ENCODE measurements at regions not wholly inside any gene's neighbourhood (a gene's known extent, or its start where the extent isn't known, plus 50 kb on each side); places are given as distances from the start of the nearest gene placed in this dataset.

DNA sequence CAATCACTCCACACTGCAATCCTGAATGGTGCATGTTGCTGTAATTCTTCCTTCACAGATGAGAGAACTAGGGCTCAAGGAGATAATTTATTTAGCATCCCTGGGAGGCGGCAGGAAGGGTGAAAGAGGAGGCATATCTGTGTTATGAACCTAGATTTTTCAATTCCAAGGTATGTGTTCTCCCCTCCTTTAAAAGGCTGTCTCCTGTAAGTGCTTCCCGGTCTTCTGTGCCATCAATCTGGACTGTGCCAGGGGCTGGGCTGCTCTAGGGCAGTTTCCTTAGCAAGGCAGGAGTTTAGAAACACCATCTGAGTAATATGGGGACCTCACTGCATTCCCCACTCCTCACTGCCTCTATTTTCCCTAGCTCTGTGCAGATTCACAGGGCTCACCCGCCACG lies 185.0 kb downstream of the RFC3 start:
- DNase-seq (ENCODE audit: low spot score), result no peak

DNA sequence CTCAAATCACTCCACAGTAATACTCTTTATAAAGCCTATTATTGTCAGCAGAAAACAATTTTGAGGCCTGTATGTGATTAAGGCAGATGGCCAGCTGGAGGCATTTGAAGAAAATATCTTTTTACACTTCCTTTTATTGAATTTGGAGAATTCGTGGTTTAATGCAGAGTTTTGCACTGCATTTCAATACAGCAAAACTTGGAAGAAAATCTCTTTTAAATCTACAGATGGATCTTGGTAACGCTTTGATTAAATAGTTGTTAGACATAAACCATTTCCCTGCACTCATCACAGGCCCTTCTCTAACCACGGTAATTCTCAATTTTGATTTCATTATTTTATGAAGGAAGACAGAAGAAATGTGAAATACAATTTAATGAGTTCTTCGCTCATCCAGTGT lies 185.7 kb downstream of the RFC3 start:
- no peak for DNase-seq (ENCODE audit: low spot score)

DNA sequence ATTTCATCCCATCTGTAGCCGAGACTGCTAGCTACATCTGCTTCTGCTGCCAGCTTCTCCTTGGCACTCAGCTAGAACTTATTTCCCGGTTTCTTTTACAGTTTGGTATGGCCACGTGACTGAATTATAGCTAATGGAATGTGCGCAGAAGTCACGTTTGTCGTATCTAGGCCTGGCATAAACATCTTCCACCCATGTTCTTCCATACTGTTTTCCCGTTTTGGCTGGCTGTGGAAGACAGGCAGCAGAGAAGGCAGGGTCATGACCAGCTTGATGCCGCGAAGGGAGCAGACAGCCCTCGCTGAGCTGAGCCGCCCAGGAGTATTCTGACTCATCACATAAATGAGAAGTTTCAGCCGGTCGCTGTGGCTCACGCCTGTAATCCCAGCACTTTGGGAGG lies 186.7 kb downstream of the RFC3 start:
- no peak for DNase-seq (ENCODE audit: low spot score)

DNA sequence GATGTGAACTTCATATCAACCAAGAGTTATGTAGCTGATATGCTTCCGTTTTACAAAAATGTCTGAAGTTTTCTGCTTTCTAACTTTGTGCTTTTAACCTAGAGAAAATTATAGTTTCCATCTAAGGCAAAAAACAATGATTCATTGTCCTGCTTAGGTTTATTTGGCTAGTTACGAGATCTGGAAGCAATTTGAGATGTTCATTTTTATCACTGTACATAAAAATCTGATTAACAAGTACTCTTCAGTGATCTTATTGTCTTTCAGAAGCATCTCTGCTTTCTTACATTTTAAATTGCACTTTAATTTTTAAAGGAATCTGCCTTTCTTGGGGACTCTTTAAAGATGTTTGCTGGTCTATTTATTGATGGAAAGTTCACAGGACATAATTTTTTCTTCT lies 188.1 kb downstream of the RFC3 start:
- no peak for DNase-seq (ENCODE audit: low spot score)

DNA sequence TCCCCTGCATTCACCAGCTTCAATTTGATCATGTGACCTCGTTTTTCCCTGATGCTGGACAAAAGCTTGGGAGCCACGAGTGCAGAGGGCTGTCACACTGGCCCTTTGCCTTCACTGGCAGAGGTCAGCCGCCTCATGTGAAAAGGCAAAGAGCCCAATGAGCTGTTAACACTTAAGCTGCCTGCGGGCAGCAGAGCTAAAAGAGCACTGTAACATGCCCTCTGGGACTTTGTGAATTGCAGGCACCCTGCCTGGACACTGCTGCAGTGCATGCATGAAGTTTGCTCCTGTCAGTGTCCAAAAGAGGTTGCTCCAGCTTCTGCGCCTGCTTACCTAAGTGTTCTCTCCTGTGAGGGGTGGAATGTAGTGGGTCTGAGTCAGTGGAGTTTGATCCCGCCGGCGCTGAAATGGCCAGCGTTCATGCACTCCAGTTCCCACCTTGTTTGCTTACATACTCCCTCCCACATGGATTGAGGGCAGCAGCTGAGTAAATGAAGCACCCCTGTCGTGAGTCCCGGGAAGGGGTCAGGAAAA lies 193.7 kb downstream of the RFC3 start:
- no peak for DNase-seq (ENCODE audit: low spot score)

DNA sequence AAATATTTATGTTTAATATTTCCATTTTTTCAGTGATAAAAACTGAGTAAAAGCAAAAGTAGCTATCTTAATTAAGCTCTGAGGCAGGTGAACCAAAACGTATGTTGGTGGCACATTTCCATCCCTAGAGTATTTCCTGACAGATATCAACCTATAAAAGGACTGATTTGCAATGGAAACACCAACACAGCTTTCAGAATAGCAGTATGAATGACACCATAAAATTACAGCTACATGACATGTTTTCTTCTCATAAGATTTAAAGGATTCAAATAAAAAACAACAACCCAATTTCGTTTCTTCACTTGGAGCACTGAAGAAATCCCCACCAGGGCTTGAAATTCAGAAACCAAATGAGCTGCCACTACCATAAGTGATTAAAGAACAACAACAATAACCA lies 194.4 kb downstream of the RFC3 start:
- no peak for DNase-seq (ENCODE audit: low spot score)

DNA sequence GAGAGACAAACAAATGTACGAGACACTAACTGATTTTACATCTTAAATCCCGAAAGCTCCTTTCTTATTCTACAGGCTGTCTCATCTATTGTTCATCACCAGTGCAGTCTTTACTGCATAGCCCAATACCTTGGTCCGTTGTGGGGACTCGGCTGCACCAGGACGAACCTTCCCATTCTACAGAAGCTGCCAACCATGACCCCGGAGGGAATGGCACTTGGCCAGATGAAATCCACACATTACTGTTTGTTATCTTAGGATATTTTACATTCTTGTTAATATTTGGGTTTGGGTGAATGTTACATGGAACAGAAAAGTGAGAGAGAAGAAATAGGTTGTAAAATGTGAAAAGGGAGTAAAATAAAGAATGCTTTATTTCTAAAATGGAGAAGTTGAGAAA lies 195.1 kb downstream of the RFC3 start:
- no peak for DNase-seq (ENCODE audit: low spot score)

DNA sequence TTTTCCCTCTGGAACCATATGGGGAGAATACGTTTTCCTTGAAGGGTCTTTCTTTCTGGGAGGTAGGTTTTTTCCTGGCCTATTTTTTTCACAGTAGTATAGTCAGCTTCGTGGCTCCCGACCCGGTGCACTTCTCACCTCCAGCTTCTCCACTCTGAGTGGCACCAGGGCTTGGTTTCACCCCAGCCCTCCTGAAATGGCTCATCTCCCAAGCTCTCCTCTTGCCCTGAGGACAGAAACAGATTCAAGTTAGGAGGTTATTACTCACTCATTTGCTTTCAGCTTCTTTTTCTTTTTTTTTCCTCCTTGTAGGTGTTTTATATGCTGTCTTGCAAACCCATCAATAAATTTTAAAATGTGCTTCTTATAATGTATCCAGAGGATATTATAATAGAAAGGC lies 199.3 kb downstream of the RFC3 start:
- no peak for DNase-seq (ENCODE audit: low spot score)

DNA sequence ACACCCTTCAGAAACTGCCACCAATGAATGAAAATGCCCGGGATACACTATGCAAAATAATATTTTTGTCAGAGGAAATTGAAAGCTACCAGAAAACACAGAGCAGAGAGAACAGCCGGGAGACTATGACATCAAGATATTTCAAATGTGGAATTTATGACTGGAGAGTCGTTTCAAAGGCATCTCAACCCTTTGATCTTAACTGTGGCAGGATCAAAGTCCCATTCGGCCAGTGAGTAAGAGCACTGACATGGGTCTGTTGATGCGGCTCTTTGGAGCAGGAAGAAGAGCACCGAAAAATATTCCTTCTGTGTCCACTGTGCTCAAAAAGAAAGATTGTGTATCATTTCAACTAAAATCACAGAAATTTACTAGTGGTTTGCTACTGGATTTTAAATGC lies 201.9 kb downstream of the RFC3 start:
- no peak for DNase-seq (ENCODE audit: low spot score)

DNA sequence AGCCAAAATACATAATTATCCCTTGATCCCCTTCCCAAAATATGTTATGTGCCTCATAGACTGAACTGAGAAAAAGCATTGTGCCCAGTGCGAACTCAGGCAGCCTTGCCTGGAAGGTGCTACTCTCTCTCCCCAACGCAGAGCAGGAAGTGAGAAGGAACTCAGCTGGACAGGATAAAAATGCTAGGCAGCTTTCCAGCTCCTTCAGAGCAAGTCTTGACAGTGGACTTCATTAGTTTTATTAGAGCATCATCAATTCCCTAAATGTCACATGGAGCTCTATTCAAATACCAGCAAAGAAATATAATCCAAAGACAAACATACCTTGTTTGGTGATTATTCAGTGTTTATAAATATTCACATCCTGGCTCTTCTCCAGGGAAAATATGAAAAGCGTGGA lies 202.4 kb downstream of the RFC3 start:
- no peak for DNase-seq (ENCODE audit: low spot score)

DNA sequence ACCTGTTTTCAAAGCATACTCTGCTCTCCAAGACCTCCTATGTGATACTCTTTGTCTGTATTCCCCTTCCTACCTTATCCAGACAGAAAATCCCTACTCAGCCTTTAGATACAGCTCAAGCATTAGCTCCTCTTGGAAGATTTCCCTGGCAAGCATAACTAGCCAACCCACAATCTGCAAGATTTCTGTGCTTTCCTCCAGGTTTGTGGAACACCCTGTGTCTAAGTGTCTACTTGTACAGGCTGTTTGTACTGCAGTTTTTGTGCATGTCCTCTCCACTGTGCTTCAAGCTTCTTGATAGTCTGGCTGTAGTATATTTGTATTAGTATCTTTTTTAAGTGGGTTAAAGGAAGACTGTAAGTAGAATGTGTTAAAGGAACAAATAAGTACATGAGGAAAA lies 203.7 kb downstream of the RFC3 start:
- DNase-seq (ENCODE audit: low spot score), result no peak

DNA sequence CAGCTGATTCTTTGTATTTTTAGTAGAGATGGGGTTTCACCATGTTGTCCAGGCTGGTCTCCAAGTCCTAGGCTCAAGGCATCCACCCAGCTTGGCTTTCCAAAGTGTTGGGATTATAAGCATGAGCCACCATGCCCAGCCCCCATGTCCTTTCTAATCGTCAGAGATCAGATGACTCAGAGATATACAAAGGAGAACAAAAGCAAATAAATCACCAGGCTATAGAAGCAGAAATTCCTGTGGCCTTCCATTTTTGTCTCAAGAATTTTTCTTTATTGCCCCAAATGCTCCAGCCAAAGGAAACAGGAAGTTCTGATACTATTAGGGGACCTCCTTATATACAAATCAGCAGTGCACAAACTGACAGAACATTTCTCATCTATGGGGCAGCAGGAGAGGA lies 207.8 kb downstream of the RFC3 start:
- DNase-seq (ENCODE audit: low spot score), result no peak

DNA sequence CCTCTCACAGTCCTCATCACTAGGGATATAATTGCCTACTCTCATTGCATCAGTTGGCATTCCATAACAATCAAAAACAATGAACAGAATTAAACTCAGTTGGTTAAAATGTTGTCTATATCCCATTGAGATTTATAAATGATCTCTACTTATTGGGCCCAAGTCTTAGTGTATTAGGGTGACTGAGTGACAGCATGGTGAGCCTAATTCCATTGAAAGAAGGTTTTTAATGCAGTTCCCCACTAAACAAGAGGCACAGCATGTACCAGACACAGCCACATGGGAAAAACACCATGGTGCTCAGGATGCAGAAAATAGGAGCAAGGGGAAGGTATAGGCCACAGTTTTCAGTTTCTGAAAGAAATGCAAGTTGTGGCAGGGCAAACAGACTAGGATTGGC lies 208.4 kb downstream of the RFC3 start:
- no peak for DNase-seq (ENCODE audit: low spot score)

DNA sequence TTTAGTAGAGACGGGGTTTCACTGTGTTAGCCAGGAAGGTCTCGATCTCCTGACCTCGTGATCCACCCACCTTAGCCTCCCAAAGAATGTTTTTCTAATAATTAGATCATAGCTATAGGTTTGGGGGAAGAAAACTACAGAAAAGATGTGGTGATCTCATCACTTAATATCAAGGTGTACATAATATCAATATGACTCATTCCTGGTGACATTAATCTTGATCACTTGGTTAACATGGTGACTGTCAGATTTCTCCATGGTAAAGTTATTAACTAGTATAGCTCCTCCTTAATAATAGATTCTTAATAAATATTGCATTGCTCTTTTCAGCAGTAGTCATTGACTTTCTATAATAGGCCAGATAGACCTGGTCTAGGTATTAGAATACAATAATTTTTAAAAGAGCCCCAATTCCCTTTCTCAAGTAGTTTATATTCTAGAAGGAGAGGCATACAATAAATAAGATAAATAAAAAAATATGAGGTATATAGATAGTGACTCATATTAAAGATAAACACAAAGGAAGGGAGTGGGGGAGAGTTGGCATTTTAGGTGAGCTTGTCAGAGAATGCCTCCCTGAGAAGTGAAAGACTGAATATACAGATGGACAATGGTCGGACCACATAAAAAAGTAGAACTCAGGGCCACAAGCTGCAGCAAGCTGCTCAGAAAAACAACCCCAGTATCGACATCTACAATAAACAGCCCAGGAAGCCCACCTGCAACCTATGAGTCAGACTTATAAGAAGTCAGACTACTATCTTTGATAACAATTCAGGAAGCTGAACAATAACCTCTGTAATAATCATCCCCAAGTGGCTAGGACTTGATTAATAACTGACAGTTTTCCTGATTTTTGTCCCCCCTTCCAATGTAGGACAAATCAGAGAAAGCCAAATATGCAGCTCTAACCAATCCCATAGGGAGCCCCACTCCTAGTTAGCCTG lies 210.8 kb downstream of the RFC3 start:
- DNase-seq (ENCODE audit: low spot score), result no peak

DNA sequence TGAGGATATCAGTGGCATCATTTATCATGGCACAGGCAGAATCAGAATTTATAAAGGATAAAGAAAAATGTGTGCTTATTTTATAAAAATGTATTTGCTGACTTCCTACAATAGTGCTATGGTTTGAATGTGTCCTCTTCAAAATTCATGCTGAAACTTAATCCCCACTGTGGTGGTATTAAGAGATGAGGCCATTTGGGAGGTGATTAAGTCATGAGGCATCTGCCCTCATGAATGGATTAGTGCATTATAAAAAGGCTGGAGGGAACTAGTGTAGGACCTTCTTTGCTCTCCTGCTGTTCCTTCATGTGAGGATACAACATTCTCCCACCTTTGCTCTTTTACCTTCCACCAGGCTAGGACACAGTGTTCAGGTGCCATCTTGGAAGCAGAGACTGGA lies 212.8 kb downstream of the RFC3 start:
- DNase-seq (ENCODE audit: low spot score), result no peak

DNA sequence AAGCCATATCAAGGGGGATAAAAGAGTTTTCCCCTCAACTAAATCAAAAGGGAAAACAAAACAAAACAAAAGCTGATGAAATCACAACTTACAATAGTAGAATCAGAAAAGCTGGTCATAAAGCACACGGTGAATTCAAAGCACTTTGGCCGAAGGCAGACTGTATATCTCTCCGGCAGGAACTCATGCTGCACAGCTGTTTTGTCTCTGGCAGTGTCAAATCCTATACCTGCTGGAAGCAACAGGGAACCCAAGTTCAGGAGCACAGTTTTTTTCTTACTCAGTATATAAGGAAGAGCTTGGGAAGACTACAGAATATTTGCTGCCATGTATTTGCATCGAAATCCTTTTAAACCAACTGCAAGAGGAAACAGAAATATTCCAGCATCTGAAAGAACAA lies 213.7 kb downstream of the RFC3 start:
- no peak for DNase-seq (ENCODE audit: low spot score)

DNA sequence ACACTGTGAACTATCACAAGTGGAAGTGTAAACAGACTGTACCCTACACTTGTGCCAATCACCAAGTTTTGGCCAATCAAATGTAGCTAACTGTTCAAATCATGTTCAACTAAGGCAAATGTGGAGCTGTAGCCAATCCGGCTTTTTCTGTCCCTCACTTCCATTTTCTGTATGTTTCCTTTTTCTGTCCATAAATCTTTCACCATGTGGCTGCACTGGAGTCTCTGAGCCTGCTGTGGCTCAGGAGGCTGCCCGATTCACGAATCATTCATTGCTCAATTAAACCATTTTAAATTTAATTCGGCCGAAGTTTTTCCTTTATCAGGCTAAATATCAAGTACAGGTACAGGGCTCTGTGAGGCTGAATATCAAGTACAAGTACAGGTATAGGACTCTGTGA lies 216.5 kb downstream of the RFC3 start:
- no peak for DNase-seq (ENCODE audit: low spot score)

DNA sequence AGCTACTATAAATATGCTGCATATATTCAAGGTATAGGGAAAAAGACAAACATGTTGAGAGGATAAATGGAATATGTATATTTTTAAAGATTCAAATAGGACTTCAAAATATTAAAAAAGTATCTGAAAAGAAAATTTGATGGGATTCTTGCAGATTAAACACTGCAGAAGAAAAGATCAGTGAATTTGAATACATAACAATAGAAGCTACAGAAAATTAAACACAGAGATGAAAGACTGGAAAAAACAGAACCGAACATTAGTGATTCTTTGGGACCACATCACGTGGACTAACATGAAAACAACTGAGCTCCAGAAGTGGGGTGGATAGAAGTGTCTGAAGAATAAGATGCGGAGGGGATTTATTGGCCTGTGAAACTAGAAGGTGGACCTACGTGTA lies 217.2 kb downstream of the RFC3 start:
- no peak for DNase-seq (ENCODE audit: low spot score)

DNA sequence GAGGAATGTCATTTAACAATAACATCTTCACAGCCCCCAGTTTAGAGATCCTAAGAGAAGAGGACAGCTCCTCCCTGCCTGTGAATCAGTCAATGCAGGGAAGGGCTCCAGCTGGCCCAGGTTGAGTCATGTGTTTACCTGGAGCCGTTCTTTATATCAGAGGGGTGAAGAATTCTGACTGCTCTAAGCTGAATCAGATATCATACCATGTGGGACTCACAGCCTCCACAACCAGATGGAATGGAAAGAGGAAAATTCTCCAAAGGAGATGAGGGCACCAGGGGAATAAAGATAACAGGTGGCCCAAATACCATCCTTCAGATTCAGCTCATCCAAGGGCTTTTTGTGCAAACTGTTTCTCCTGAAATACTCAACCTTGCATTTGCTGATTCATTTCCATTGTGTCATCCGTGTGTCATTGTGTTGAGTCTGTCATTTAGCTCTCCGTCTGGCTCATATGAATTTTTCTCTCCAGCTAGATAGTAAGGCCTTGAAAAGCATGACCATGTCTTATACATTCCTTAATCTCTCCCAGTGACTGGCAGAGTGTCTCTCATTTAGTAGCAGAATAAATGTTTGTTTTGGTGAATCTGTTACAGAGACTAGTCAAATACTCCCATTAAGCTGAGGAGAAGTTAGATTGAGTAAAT lies 217.9 kb downstream of the RFC3 start:
- DNase-seq (ENCODE audit: low spot score), result no peak

DNA sequence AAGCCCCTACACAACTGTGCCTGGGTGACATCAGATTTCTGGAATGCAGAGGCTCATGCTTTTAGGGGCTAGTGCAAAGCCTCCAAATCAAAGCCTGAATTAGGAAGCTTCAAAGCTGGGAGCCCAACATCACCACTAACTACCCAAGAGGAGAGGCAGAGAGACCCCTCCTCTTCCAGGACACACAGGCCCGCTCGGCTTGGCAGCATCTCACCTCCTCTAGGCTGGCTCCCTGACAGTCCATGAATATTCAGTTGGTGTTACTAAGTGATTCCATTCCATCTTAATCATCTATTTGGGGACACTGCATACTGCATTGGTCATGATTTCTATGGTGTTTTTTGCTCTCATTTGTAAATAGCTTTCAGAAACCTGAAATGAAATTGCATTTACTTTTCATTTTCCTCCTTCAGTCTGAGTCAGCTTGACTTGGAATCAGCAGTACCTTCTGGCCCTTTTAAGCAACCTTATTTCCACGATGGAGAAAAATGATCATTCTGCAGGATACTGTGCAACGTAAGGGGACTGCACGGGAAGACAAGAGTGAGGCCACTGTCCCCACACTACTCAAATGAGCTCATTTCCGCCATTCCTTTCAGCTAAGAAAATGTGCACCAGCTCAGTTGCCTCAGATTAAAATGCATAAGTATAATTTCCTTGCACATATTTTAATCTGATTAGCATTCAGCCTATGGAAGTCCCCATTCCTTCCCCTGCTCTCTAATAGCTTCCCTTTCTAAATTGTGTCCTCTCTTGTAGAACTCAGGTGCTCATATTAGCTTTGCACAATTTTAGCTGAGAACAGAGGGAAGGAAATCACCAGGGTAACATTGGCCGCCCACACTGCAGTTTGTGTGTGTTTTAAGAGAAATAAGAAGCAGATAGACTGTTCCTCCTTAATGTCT lies 219.9 kb downstream of the RFC3 start:
- DNase-seq (ENCODE audit: low spot score), result no peak

DNA sequence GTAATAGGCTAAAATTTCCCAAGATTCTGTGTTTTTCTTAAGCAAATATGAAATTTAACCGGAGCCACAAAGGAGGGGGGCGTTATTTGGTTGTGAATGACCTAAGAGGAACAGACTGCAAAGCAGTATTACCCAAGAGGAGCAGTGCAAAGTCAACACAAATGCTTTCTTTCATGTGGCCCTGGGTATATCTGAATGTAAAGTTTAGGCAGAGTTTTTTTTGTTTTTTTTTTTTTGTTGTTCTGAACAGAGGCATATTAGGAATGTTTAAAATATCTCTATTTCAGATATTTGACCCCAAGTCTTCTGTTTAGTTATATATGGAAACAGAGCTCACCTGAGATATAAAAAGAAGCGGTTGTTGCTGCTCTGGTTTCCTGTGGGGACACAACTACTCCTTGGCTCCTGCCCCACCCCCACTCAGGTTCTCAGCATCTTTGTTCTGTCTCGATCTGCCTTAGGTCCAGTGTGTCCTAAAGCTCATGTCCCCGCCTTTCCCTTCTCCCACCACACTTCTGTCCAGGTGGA lies 220.7 kb downstream of the RFC3 start:
- no peak for DNase-seq (ENCODE audit: low spot score)

DNA sequence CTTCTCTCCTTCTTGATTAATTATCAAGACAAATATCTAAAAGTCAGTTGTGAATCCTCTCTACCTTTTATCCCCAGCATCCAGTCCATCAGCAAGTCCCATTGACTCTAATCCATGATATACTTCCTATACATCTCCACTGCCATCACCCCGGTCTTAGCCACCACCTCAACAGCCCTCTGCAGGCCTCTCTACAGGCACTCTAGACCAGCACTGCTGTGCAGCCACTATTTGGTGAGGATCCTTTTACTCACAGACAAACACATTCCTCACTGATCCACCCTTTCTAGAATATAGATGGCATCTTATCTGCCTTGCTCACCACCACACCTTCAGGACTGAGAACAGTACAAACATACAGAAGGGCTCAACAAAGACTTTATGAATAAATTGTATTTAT lies 221.7 kb downstream of the RFC3 start:
- DNase-seq (ENCODE audit: low spot score), result no peak
